K562 (cell line): ENCODE measurements at regions not wholly inside any gene's neighbourhood (a gene's known extent, or its start where the extent isn't known, plus 50 kb on each side); places are given as distances from the start of the nearest gene placed in this dataset.

ENCODE experiments used
- ATAC-seq: fragments of 200-7000 bp; cut with Tn5 transposase; 3 replicates; pipeline ENCODE4 v1.9.1; 2020; ENCODE audit warnings: moderate library complexity
- BruUV-seq: library from RNA; stranded (reverse); fragments of 400-500 nt; replicated peaks from 2 replicates; lab custom pipeline; 2021; lab: Mats Ljungman, UMichigan
- CTCF ChIA-PET: fragments of 300-600 bp; formaldehyde crosslinking; extraction: SDS; loops from one replicate; lab custom pipeline; 2021; ENCODE audit warnings: low intra/inter-chr PET ratio; lab: Yijun Ruan, JAX
- POLR2A ChIA-PET: fragments of 300-600, 350-650 bp; sonication (Branson Sonifier 250); formaldehyde crosslinking; extraction: SDS; loops from one replicate; lab custom pipeline; 2021; ENCODE audit warnings: antibody characterized with exemption, inconsistent platforms; lab: Yijun Ruan, JAX
- DNase-seq, 4 experiments: peaks; one replicate each; pipeline versions ENCODE4 v3.0.0 to v3.0.0-alpha.2; 2011 to 2018; ENCODE audit warnings: low spot score in 3 of 4, mixed read lengths in 3 of 4; ENCODE audit errors: extremely low read depth in 1 of 4
- FAIRE-seq: peaks from 2 replicates; lab custom pipeline; 2011; peaks lifted over from hg19 to GRCh38; lab: Jason Lieb, UNC
- H2AFZ ChIP-seq: 2 replicates; pipeline ENCODE4 v1.6.0; 2011; ENCODE audit warnings: low read depth, low read length, control low read depth, inconsistent platforms
- H3K27ac ChIP-seq: fragments of 200-600 bp; 3 replicates; pipeline ENCODE4 v1.8.0; 2011; ENCODE audit warnings: low read depth, mild to moderate bottlenecking, control low read depth, inconsistent platforms, low read length, moderate library complexity, mixed read lengths; ENCODE audit errors: extremely low read depth
- H3K27me3 ChIP-seq, 2 experiments: fragments of 300-600 bp in 1 of 2; 2 replicates in 1 of 2; 3 replicates in 1 of 2; pipeline versions ENCODE4 v1.6.0 to v1.8.0; 2011; ENCODE audit warnings: inconsistent platforms in 2 of 2, low read length in 2 of 2, mild to moderate bottlenecking in 1 of 2, mixed read lengths in 1 of 2, moderate library complexity in 1 of 2; ENCODE audit not compliant: control insufficient read depth in 2 of 2, insufficient read depth in 2 of 2
- H3K36me3 ChIP-seq: fragments of 300-600 bp; 3 replicates; pipeline ENCODE4 v1.8.0; 2011; ENCODE audit warnings: mild to moderate bottlenecking, low read length, inconsistent platforms; ENCODE audit not compliant: control insufficient read depth, insufficient read depth
- H3K4me1 ChIP-seq, 2 experiments: fragments of 200-600 bp in 1 of 2; replicated peaks in 1 of 2; 2 replicates in 1 of 2; 3 replicates in 1 of 2; pipeline versions ENCODE4 v1.5.1 to v1.8.0; 2011; ENCODE audit warnings: inconsistent platforms in 2 of 2, low read length in 2 of 2, mild to moderate bottlenecking in 1 of 2, mixed read lengths in 1 of 2, moderate library complexity in 1 of 2; ENCODE audit not compliant: control insufficient read depth in 2 of 2, insufficient read depth in 2 of 2
- H3K4me2 ChIP-seq: 2 replicates; pipeline ENCODE4 v1.6.1; 2011; ENCODE audit warnings: low read length, control low read depth, inconsistent platforms, mixed read lengths; ENCODE audit not compliant: insufficient read depth
- H3K4me3 ChIP-seq: fragments of 200-600 bp; sonication (generic), shearing (Covaris generic); 2 replicates; pipeline ENCODE4 v1.5.1; 2016; ENCODE audit warnings: control low read depth, inconsistent platforms
- H3K79me2 ChIP-seq: fragments of 200-600 bp; 3 replicates; pipeline ENCODE4 v1.8.0; 2011; ENCODE audit warnings: low read length, inconsistent platforms; ENCODE audit not compliant: control insufficient read depth, insufficient read depth
- H3K9ac ChIP-seq, 2 experiments: 2 replicates each; pipeline versions ENCODE4 v1.6.0 to v1.6.1; 2011; ENCODE audit warnings: low read depth in 2 of 2, low read length in 2 of 2, control low read depth in 1 of 2, inconsistent platforms in 1 of 2, mild to moderate bottlenecking in 1 of 2, mixed read lengths in 1 of 2; ENCODE audit not compliant: insufficient read depth in 1 of 2
- H3K9me1 ChIP-seq: one replicate; pipeline ENCODE4 v1.6.0; 2011; ENCODE audit warnings: inconsistent platforms, mild to moderate bottlenecking, low read length, moderate library complexity; ENCODE audit not compliant: control insufficient read depth, insufficient read depth
- H3K9me3 ChIP-seq: replicated peaks from 2 replicates; pipeline ENCODE4 v1.5.1; 2011; ENCODE audit warnings: low read depth, low read length, inconsistent platforms; ENCODE audit not compliant: control insufficient read depth, insufficient read depth
- H4K20me1 ChIP-seq: replicated peaks from 2 replicates; pipeline ENCODE4 v1.6.1; 2011; ENCODE audit warnings: low read length, inconsistent platforms, mixed read lengths; ENCODE audit not compliant: control insufficient read depth, insufficient read depth
- ASH1L ChIP-seq: fragments of 450-650 bp; IDR thresholded peaks from 2 replicates; pipeline ENCODE4 v1.6.1; 2018; ENCODE audit warnings: borderline replicate concordance, mild to moderate bottlenecking, low read depth; ENCODE audit not compliant: partially characterized antibody
- CBFA2T2 ChIP-seq: fragments of 450-650 bp; conservative IDR thresholded peaks from 2 replicates; pipeline ENCODE4 v1.6.1; 2017; ENCODE audit warnings: mild to moderate bottlenecking
- CHD4 ChIP-seq: fragments of 200-600 bp; sonication (generic); IDR thresholded peaks from 3 replicates; pipeline ENCODE4 v1.6.1; 2012; ENCODE audit warnings: low read depth, mild to moderate bottlenecking, mixed read lengths, low read length, inconsistent platforms; ENCODE audit not compliant: insufficient read depth, insufficient replicate concordance, poor library complexity, severe bottlenecking
- FOXM1 ChIP-seq, 2 experiments: fragments of 450-650 bp in 1 of 2; sonication (generic) in 1 of 2; formaldehyde crosslinking in 1 of 2; IDR thresholded peaks; 2 replicates each; pipeline versions ENCODE4 v1.6.1 to v1.9.0; 2017 to 2022; ENCODE audit warnings: low read depth in 2 of 2, mild to moderate bottlenecking in 2 of 2, missing genetic modification reagents in 1 of 2, moderate library complexity in 1 of 2
- NFYB ChIP-seq: IDR thresholded peaks from 2 replicates; pipeline ENCODE4 v1.6.1; 2011; ENCODE audit warnings: mild to moderate bottlenecking, moderate library complexity; ENCODE audit not compliant: insufficient read length; ENCODE audit errors: extremely low read depth
- NR2C1 ChIP-seq, 2 experiments: fragments of 450-650 bp; IDR thresholded peaks; 2 replicates each; pipeline ENCODE4 v1.6.1; 2017; ENCODE audit warnings: mild to moderate bottlenecking in 2 of 2, antibody characterized with exemption in 1 of 2, inconsistent platforms in 1 of 2, missing compliant biosample characterization in 1 of 2, missing genetic modification characterization in 1 of 2
- OTX1 ChIP-seq: fragments of 450-650 bp; formaldehyde crosslinking; IDR thresholded peaks from 2 replicates; pipeline ENCODE4 v1.4.0; 2022; ENCODE audit warnings: mild to moderate bottlenecking
- POU5F1 ChIP-seq: fragments of 150-350 bp; IDR thresholded peaks from 2 replicates; pipeline ENCODE4 v1.6.1; 2014; ENCODE audit warnings: borderline replicate concordance, low read length, low read depth, mild to moderate bottlenecking; ENCODE audit not compliant: partially characterized antibody
- PPARD ChIP-seq: fragments of 250-450 bp; sonication (Bioruptor Pico); IDR thresholded peaks from 2 replicates; pipeline ENCODE4 v1.8.0; 2022; ENCODE audit warnings: inconsistent platforms, mild to moderate bottlenecking, moderate library complexity
- RBBP5 ChIP-seq: fragments of 200-600 bp; sonication (generic); IDR thresholded peaks from 2 replicates; pipeline ENCODE4 v1.6.1; 2012; ENCODE audit warnings: borderline replicate concordance, mild to moderate bottlenecking, low read length, control low read depth, inconsistent platforms; ENCODE audit not compliant: insufficient read depth, poor library complexity, severe bottlenecking
- STAT5A ChIP-seq: IDR thresholded peaks from 2 replicates; pipeline ENCODE4 v1.6.1; 2012; ENCODE audit warnings: low read length, inconsistent platforms, borderline replicate concordance
- XRCC3 ChIP-seq: fragments of 450-650 bp; IDR thresholded peaks from 2 replicates; pipeline ENCODE4 v1.6.1; 2017; ENCODE audit warnings: mild to moderate bottlenecking, moderate library complexity
- ZFP30 ChIP-seq: fragments of 250-450 bp; sonication (Bioruptor Pico); IDR thresholded peaks from 2 replicates; pipeline ENCODE4 v1.8.0; 2022; ENCODE audit warnings: moderate library complexity, mild to moderate bottlenecking, inconsistent platforms, borderline replicate concordance
- WGBS: fragments of 100-300 bp; shearing (Covaris generic); methylation state at CpG from one replicate; pipeline ENCODE4 v1.1.6; 2016; ENCODE audit warnings: low coverage, mixed read lengths; ENCODE audit not compliant: insufficient coverage; ENCODE audit errors: missing lambda C conversion rate; 5-methylcytosine and 5-hydroxymethylcytosine counted together
- in situ Hi-C: fragments of 300-500 bp; cut with MboI; formaldehyde crosslinking; loops from 4 replicates; pipeline ENCODE4 v1.15.0; 2018; ENCODE audit warnings: inconsistent platforms, mixed read lengths
- intact Hi-C: fragments of 100-400 bp; cut with micrococcal nuclease; formaldehyde crosslinking; loops from 2 replicates; pipeline ENCODE4 v1.14.2; 2022
- TF ChIP-seq, protein P1 (sequence below): sonication (generic); formaldehyde crosslinking; IDR thresholded peaks from 2 replicates; pipeline ENCODE4 v1.8.0; 2022; ENCODE audit warnings: mild to moderate bottlenecking, missing genetic modification reagents
- TF ChIP-seq, protein P2 (sequence below): sonication (generic); formaldehyde crosslinking; IDR thresholded peaks from 2 replicates; pipeline ENCODE4 v1.8.0; 2022; ENCODE audit warnings: missing genetic modification reagents, mild to moderate bottlenecking, borderline replicate concordance

DNA sequence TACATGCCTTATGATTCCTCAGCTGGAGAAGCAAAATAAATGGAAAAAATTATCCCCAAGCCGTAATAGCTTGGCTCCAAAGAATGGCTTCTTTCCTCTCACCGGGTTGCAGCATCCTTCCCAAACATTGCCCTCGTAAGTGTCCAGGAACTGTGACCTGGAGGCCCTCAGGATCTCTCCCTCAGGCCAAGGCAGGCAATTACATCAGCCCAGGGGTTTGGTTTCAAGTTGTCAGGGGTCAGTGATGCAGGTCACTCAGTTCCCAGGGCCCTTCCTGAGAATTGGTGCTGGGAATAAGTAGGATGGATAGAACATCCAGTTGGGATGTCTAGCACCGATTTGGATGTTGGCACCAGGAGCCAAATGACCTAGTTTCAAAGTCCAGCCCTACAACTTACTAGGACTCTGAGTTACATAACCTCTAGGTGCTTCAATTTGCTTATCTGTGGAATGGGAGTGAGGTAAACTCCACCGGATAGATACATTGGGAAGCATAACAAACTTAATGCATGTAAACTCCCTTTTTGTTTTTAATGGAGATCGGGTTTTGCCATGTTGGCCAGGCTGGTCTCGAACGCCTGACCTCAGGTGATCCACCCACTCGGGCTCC, 133.5 kb upstream of the DAP start:
- no peak overlapping the region for H3K9ac ChIP-seq
- 1% methylated on average over 9 of the region's 9 CpGs for WGBS
- no peak for FAIRE-seq
- CTCF ChIA-PET = no interaction called here
- TF ChIP-seq XRCC3 (no peak), POU5F1 (no peak), RBBP5 (no peak), STAT5A (no peak), NFYB (no peak), ZFP30 (CRISPR knock-in tag) (no peak), ASH1L (no peak), CHD4 (no peak), CBFA2T2 (no peak), PPARD (CRISPR knock-in tag) (no peak), FOXM1 (IDR thresholded peaks at IDR 0.05; ENCODE audit: low read depth) (no peak), FOXM1 (CRISPR knock-in tag; IDR thresholded peaks at IDR 0.05; ENCODE audit: low read depth) (no peak), OTX1 (CRISPR knock-in tag) (no peak), NR2C1 (IDR thresholded peaks at IDR 0.05) (no peak), NR2C1 (tag; IDR thresholded peaks at IDR 0.05) (no peak)
- TF ChIP-seq, protein P1, sequence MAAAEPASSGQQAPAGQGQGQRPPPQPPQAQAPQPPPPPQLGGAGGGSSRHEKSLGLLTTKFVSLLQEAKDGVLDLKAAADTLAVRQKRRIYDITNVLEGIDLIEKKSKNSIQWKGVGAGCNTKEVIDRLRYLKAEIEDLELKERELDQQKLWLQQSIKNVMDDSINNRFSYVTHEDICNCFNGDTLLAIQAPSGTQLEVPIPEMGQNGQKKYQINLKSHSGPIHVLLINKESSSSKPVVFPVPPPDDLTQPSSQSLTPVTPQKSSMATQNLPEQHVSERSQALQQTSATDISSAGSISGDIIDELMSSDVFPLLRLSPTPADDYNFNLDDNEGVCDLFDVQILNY = no peak
- TF ChIP-seq, protein P2, sequence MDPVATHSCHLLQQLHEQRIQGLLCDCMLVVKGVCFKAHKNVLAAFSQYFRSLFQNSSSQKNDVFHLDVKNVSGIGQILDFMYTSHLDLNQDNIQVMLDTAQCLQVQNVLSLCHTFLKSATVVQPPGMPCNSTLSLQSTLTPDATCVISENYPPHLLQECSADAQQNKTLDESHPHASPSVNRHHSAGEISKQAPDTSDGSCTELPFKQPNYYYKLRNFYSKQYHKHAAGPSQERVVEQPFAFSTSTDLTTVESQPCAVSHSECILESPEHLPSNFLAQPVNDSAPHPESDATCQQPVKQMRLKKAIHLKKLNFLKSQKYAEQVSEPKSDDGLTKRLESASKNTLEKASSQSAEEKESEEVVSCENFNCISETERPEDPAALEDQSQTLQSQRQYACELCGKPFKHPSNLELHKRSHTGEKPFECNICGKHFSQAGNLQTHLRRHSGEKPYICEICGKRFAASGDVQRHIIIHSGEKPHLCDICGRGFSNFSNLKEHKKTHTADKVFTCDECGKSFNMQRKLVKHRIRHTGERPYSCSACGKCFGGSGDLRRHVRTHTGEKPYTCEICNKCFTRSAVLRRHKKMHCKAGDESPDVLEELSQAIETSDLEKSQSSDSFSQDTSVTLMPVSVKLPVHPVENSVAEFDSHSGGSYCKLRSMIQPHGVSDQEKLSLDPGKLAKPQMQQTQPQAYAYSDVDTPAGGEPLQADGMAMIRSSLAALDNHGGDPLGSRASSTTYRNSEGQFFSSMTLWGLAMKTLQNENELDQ (CRISPR knock-in tag) = no peak
- H3K9me3 ChIP-seq = no peaks in the 10 kb centered on the region
- no peak for ATAC-seq
- no peak for DNase-seq
- H3K4me2 ChIP-seq = no peak overlapping the region
- POLR2A ChIA-PET = no interaction called here
- no TSS peak for BruUV-seq
- no peak overlapping the region for H3K4me3 ChIP-seq
- H3K4me1 ChIP-seq = no peaks in the 10 kb centered on the region
- H3K79me2 ChIP-seq = no peaks in the 10 kb centered on the region
- H3K36me3 ChIP-seq = no peaks in the 10 kb centered on the region
- no peaks in the 10 kb centered on the region for H4K20me1 ChIP-seq
- in situ Hi-C loops = no loop called here
- intact Hi-C loops = no loop called here
- no peak overlapping the region for H3K27ac ChIP-seq
- no peaks in the 10 kb centered on the region for H3K9me1 ChIP-seq
- no peak overlapping the region for H2AFZ ChIP-seq
- H3K27me3 ChIP-seq = peaks cover 7 to 18% of the 10 kb centered on the region in 2 experiments; a peak in 4 of 5 replicates
